ENCODE measurements at regions not wholly inside any gene's neighbourhood (a gene's known extent, or its start where the extent isn't known, plus 50 kb on each side); places are given as distances from the start of the nearest gene placed in this dataset.

GRCh38 chr11:122181372-122181771 is 65.4 kb upstream of the BLID start:
- peaks cover 64% of the 10 kb centered on the region for H3K36me3 ChIP-seq (ENCODE audit: low read depth, low read length)
- POLR2A ChIA-PET (ENCODE audit: unreplicated experiment) = no interaction called here
- intact Hi-C loops (cut with micrococcal nuclease) = no loop called here
- no peak for DNase-seq
- H3K9ac ChIP-seq (ENCODE audit: low read length) = peak overlapping the region; percentile 95
- no peak overlapping the region for H2AFZ ChIP-seq (ENCODE audit: low read length)
- CTCF ChIA-PET = no interaction called here
- H4K20me1 ChIP-seq (ENCODE audit: low read length) = no peaks in the 10 kb centered on the region
- H3K4me3 ChIP-seq (ENCODE audit: low read length) = peak overlapping the region; percentile 78
- H3K9me3 ChIP-seq (ENCODE audit: low read length) = peaks cover 27% of the 10 kb centered on the region
- peaks cover 37% of the 10 kb centered on the region for H3K4me1 ChIP-seq (ENCODE audit: insufficient read depth, low read length)
- peak overlapping the region; percentile 99 for H3K27ac ChIP-seq (ENCODE audit: low read length)
- TF ChIP-seq, protein P1, sequence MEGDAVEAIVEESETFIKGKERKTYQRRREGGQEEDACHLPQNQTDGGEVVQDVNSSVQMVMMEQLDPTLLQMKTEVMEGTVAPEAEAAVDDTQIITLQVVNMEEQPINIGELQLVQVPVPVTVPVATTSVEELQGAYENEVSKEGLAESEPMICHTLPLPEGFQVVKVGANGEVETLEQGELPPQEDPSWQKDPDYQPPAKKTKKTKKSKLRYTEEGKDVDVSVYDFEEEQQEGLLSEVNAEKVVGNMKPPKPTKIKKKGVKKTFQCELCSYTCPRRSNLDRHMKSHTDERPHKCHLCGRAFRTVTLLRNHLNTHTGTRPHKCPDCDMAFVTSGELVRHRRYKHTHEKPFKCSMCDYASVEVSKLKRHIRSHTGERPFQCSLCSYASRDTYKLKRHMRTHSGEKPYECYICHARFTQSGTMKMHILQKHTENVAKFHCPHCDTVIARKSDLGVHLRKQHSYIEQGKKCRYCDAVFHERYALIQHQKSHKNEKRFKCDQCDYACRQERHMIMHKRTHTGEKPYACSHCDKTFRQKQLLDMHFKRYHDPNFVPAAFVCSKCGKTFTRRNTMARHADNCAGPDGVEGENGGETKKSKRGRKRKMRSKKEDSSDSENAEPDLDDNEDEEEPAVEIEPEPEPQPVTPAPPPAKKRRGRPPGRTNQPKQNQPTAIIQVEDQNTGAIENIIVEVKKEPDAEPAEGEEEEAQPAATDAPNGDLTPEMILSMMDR (conservative IDR thresholded peaks at IDR 0.05; ENCODE audit: low read depth, low read length) = no peak
- no peak for TF ChIP-seq EZH2phosphoT487 (IDR thresholded peaks at IDR 0.05; ENCODE audit: borderline replicate concordance, low read length)
- no peak for TF ChIP-seq EZH2 (IDR thresholded peaks at IDR 0.05; ENCODE audit: low read length, unreplicated experiment)
- H3K79me2 ChIP-seq (ENCODE audit: low read length) = peaks cover 97% of the 10 kb centered on the region
- ATAC-seq = no peak
- peak overlapping the region; percentile 80 for H3K4me2 ChIP-seq (ENCODE audit: low read length)
- H3F3A ChIP-seq (ENCODE audit: low read length, unreplicated experiment) = peaks cover 17% of the 10 kb centered on the region
- H3K27me3 ChIP-seq (ENCODE audit: low read length) = no peaks in the 10 kb centered on the region
- H3K9me2 ChIP-seq (replicated peaks; ENCODE audit: low read length) = no peaks in the 10 kb centered on the region
- no TSS peak for BruUV-seq (replicated peaks)

GRCh38 chr11:122179961-122180834 is 64.2 kb upstream of the BLID start:
- POLR2A ChIA-PET (ENCODE audit: unreplicated experiment) = interaction anchor here (0.5 to 1.7 kb wide), 19 partner anchors 9 to 1289 kb away, joined by 3 to 42 read pairs (median 8); no protein-coding TSS in a partner anchor
- Histone ChIP-seq H3K4me1 (ENCODE audit: insufficient read depth, low read length) (peaks cover 49% of the 10 kb centered on the region), H3K9me2 (replicated peaks; ENCODE audit: low read length) (no peaks in the 10 kb centered on the region)

More at GRCh38 chr11:122179961-122180834, 64.2 kb upstream of the BLID start:
- Histone ChIP-seq H4K20me1 (ENCODE audit: low read length) (no peaks in the 10 kb centered on the region), H3K27ac (ENCODE audit: low read length) (peak overlapping the region; percentile 99), H3K27me3 (ENCODE audit: low read length) (no peaks in the 10 kb centered on the region), H3K36me3 (ENCODE audit: low read depth, low read length) (peaks cover 64% of the 10 kb centered on the region), H2AFZ (ENCODE audit: low read length) (no peak overlapping the region), H3K9ac (ENCODE audit: low read length) (peak overlapping the region; percentile 95), H3K4me3 (ENCODE audit: low read length) (peak overlapping the region; percentile 78), H3K4me2 (ENCODE audit: low read length) (peak overlapping the region; percentile 80), H3K9me3 (ENCODE audit: low read length) (peaks cover 15% of the 10 kb centered on the region), H3K79me2 (ENCODE audit: low read length) (peaks cover 97% of the 10 kb centered on the region), H3F3A (ENCODE audit: low read length, unreplicated experiment) (peaks cover 17% of the 10 kb centered on the region)
- ATAC-seq = peak; percentile 79
- peak; percentile 99 for DNase-seq
- CTCF ChIA-PET = interaction anchor here (0.6 to 1.7 kb wide), 3 partner anchors 14 to 22 kb away, joined by 3 to 5 read pairs (median 4); no protein-coding TSS in a partner anchor
- TF ChIP-seq, protein P1 (conservative IDR thresholded peaks at IDR 0.05; ENCODE audit: low read depth, low read length) = no peak
- TF ChIP-seq EZH2phosphoT487 (IDR thresholded peaks at IDR 0.05; ENCODE audit: borderline replicate concordance, low read length) = no peak
- TF ChIP-seq EZH2 (IDR thresholded peaks at IDR 0.05; ENCODE audit: low read length, unreplicated experiment) = no peak
- intact Hi-C loops (cut with micrococcal nuclease) = loop anchor here (1.0 kb wide), 5 partner anchors 9 to 23 kb away; no protein-coding TSS in a partner anchor
- TSS peak; percentile 60 for BruUV-seq (replicated peaks)

Measured in PC-3 (cell line).